SK-N-MC (cell line): ENCODE measurements at regions not wholly inside any gene's neighbourhood (a gene's known extent, or its start where the extent isn't known, plus 50 kb on each side); places are given as distances from the start of the nearest gene placed in this dataset.

ENCODE experiments used
- DNase-seq: peaks from one replicate; pipeline ENCODE4 v3.0.0-alpha.2; 2011; ENCODE audit warnings: low read depth, low spot score
- H3K27ac ChIP-seq: fragments of 200-600 bp; sonication (generic); 2 replicates; pipeline ENCODE4 v1.5.1; 2016; ENCODE audit warnings: mixed run types
- H3K36me3 ChIP-seq: fragments of 200-600 bp; sonication (generic); 2 replicates; pipeline ENCODE4 v1.6.1; 2017; ENCODE audit warnings: antibody characterized with exemption, low read length, mixed read lengths; ENCODE audit not compliant: insufficient read depth
- H3K4me3 ChIP-seq: fragments of 200-600 bp; sonication (generic); 2 replicates; pipeline ENCODE4 v1.5.1; 2016
- H3K9ac ChIP-seq: fragments of 200-600 bp; sonication (generic); 2 replicates; pipeline ENCODE4 v1.8.0; 2017; ENCODE audit warnings: mixed run types, mixed read lengths; ENCODE audit not compliant: insufficient read length
- H3K9me3 ChIP-seq: fragments of 200-600 bp; sonication (generic); 2 replicates; pipeline ENCODE4 v1.6.1; 2017; ENCODE audit warnings: low read depth, mild to moderate bottlenecking, antibody characterized with exemption, low read length, moderate library complexity, mixed read lengths
- EZH2 ChIP-seq: fragments of 200-600 bp; sonication (generic); IDR thresholded peaks from one replicate; pipeline ENCODE4 v1.6.1; 2017; ENCODE audit warnings: antibody characterized with exemption
- FOXP2 ChIP-seq: optimal IDR thresholded peaks from 2 replicates; pipeline ENCODE3; 2011; ENCODE audit warnings: mild to moderate bottlenecking, moderate library complexity; ENCODE audit not compliant: insufficient read depth; ENCODE audit errors: extremely low read length, control extremely low read depth
- POLR2AphosphoS5 ChIP-seq: IDR thresholded peaks from 2 replicates; pipeline ENCODE4 v1.6.1; 2012; ENCODE audit warnings: mild to moderate bottlenecking, low read depth, low read length, borderline replicate concordance

- Histone ChIP-seq H3K9ac (no peak overlapping the region), H3K4me3 (no peak overlapping the region), H3K9me3 (peaks cover 10% of the 10 kb centered on the region; the same call in 1 of the 2 replicates), H3K36me3 (peaks cover 9% of the 10 kb centered on the region; the same call in 1 of the 2 replicates), H3K27ac (peak overlapping the region; percentile 77; the same call in 1 of the 2 replicates)
- DNase-seq, result no peak
- no peak for TF ChIP-seq POLR2AphosphoS5
- no peak for TF ChIP-seq EZH2
These were observed 265.9 kb upstream of the KLF14 start for GRCh38 chr7:130999926-131000325.

- H3K4me3 ChIP-seq, result peak overlapping the region; percentile 38; the same call in 1 of the 2 replicates
- DNase-seq, result no peak
- TF ChIP-seq POLR2AphosphoS5, result no peak
- TF ChIP-seq EZH2, result no peak
- TF ChIP-seq FOXP2, result no peak
These were observed 266.4 kb upstream of the KLF14 start for GRCh38 chr7:131000389-131000788.

DNA sequence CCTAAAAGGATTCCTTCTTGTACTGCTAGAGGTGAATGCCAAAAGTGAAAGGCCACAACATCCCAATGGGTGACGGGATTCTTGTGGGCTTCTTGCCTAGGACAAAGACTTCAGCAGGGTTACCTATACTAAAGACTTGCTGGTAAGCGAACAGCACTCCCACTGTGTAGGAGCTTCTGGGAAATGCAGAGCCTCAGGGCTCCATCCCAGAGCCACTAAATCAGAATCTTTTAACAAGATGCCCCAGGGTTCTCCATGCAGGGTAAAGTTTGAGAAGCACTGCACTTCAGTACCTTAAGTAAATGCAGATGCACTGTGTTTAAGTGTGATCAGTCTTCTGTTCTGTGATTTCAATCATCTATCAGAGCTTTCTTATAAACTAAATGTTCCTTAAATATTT is 266.9 kb upstream of the KLF14 start:
- H3K27ac ChIP-seq, result peak overlapping the region; percentile 77

More at GRCh38 chr7:131000389-131000788, 266.4 kb upstream of the KLF14 start:
- H3K36me3 ChIP-seq, result peaks cover 12% of the 10 kb centered on the region; the same call in 1 of the 2 replicates
- peaks cover 10% of the 10 kb centered on the region; the same call in 1 of the 2 replicates for H3K9me3 ChIP-seq
- H3K9ac ChIP-seq, result peak overlapping the region; percentile 35
- peak overlapping the region; percentile 77 for H3K27ac ChIP-seq

GRCh38 chr7:131002600-131002999 is 268.6 kb upstream of the KLF14 start:
- H3K36me3 ChIP-seq, result peaks cover 15% of the 10 kb centered on the region; the same call in 1 of the 2 replicates
- H3K4me3 ChIP-seq, result no peak overlapping the region
- peaks cover 10% of the 10 kb centered on the region; the same call in 1 of the 2 replicates for H3K9me3 ChIP-seq
- no peak for DNase-seq
- H3K27ac ChIP-seq, result no peak overlapping the region
- TF ChIP-seq EZH2 (no peak), POLR2AphosphoS5 (no peak), FOXP2 (no peak)
- H3K9ac ChIP-seq, result no peak overlapping the region

More for the DNA sequence above, 266.9 kb upstream of the KLF14 start:
- Histone ChIP-seq H3K9me3 (peaks cover 10% of the 10 kb centered on the region; the same call in 1 of the 2 replicates), H3K9ac (no peak overlapping the region), H3K36me3 (peaks cover 15% of the 10 kb centered on the region; the same call in 1 of the 2 replicates), H3K4me3 (peak overlapping the region; percentile 38; the same call in 1 of the 2 replicates)
- TF ChIP-seq EZH2, result no peak
- TF ChIP-seq POLR2AphosphoS5, result no peak
- TF ChIP-seq FOXP2, result no peak
- peak; percentile 87 for DNase-seq

DNA sequence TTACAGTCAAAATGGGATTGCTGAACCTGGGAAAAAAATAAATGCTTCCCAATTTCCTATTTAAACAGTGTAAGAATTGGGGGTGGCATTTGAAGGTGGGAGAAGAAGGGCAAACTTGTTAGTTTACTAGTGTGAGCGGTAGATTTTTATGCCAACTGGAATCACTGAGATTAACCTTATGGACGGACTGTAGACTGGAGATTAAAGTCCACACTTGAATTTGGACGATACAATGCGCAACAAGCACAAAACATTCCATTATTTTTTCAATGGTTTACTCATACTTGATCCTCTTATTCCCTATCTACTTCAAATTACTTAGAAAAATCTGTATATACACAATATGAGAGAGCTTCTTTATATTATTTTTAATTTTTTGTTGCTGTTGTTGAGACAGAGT is 269.6 kb upstream of the KLF14 start:
- no peak overlapping the region for H3K27ac ChIP-seq
- DNase-seq, result no peak
- TF ChIP-seq POLR2AphosphoS5 (no peak), FOXP2 (no peak)
- peaks cover 10% of the 10 kb centered on the region; the same call in 1 of the 2 replicates for H3K9me3 ChIP-seq
- H3K4me3 ChIP-seq, result no peak overlapping the region
- H3K36me3 ChIP-seq, result peaks cover 15% of the 10 kb centered on the region; the same call in 1 of the 2 replicates
- no peak overlapping the region for H3K9ac ChIP-seq

GRCh38 chr7:131004371-131004770 is 270.4 kb upstream of the KLF14 start:
- Histone ChIP-seq H3K27ac (no peak overlapping the region), H3K9me3 (peaks cover 10% of the 10 kb centered on the region; the same call in 1 of the 2 replicates), H3K36me3 (peaks cover 15% of the 10 kb centered on the region; the same call in 1 of the 2 replicates), H3K4me3 (no peak overlapping the region), H3K9ac (no peak overlapping the region)
- DNase-seq, result no peak
- TF ChIP-seq EZH2 (no peak), POLR2AphosphoS5 (no peak), FOXP2 (no peak)

GRCh38 chr7:131007439-131008330 is 273.7 kb upstream of the KLF14 start:
- peak overlapping the region; percentile 100 for H3K27ac ChIP-seq
- H3K9ac ChIP-seq, result peak overlapping the region; percentile 79
- DNase-seq, result no peak
- TF ChIP-seq POLR2AphosphoS5 (no peak), FOXP2 (no peak), EZH2 (no peak)
- H3K9me3 ChIP-seq, result peaks cover 7% of the 10 kb centered on the region; the same call in 1 of the 2 replicates
- H3K4me3 ChIP-seq, result peak overlapping the region; percentile 53
- peaks cover 11% of the 10 kb centered on the region; the same call in 1 of the 2 replicates for H3K36me3 ChIP-seq

DNA sequence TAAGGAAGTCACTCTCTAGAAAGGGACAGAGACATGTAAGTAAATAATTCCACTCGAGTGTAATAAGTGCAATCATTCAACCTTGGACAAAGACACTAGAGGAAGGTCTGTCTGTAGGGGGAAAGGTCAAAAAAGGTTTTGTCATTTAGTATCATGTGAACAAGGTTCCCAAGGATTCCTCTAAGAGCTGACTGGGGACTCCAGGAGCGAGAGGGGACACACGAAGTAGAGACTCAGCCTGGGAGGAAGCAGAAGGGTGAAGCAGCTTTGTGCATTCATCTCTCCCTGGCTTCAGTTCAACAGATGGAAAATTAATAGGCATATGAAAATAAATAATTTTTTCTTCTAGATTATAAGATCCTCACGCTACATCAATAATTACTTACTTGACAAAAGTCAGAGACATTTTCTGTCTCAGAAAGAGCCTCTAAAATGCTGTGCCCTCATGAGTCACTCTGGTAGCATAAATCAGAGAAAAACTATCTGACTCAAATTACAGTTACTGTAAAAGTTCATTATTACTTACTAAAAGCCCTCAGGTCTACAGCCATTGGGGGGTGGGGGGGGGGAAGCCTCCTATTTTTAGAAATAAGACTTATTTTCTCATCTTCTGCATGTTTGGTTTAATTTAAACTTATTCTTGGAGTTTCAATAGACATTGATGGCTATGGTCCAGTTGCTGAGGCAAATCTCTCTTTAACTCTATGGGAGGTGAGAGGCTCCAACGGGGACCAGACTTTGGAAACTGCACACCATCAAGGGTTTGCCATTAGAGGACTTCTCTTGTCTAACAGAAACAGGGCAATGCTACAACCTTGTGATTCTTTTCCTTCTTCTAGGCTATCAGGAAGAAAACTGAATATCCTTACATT is 275.1 kb upstream of the KLF14 start:
- H3K9ac ChIP-seq, result peak overlapping the region; percentile 79

More for the DNA sequence above, 275.1 kb upstream of the KLF14 start:
- Histone ChIP-seq H3K9me3 (peaks cover 3% of the 10 kb centered on the region; the same call in 1 of the 2 replicates), H3K4me3 (peak overlapping the region; percentile 53), H3K27ac (peak overlapping the region; percentile 100), H3K36me3 (peaks cover 7% of the 10 kb centered on the region; the same call in 1 of the 2 replicates)
- TF ChIP-seq FOXP2 (no peak), POLR2AphosphoS5 (peak; percentile 34; the same call in 1 of the 2 replicates), EZH2 (no peak)
- DNase-seq, result no peak
